GM18498 (cell line): ENCODE measurements at regions not wholly inside any gene's neighbourhood (a gene's known extent, or its start where the extent isn't known, plus 50 kb on each side); places are given as distances from the start of the nearest gene placed in this dataset.

Experiments
- ATAC-seq: cut with Tn5 transposase; IDR thresholded peaks from one replicate; pipeline ENCODE4 v1.9.1; 2021; ENCODE audit warnings: mild to moderate bottlenecking, moderate library complexity; ENCODE audit not compliant: unreplicated experiment

- no peak for ATAC-seq
Observed at GRCh38 chr11:26076233-26076990, 255.5 kb upstream of the ANO3 start.

GRCh38 chr11:26078231-26078821, 253.6 kb upstream of the ANO3 start:
- peak; percentile 73 for ATAC-seq

GRCh38 chr11:26084313-26084712, 247.6 kb upstream of the ANO3 start:
- no peak for ATAC-seq

GRCh38 chr11:26086028-26086427, 245.9 kb upstream of the ANO3 start:
- no peak for ATAC-seq

GRCh38 chr11:26087120-26087935, 244.6 kb upstream of the ANO3 start:
- peak; percentile 93 for ATAC-seq

GRCh38 chr11:26088391-26088790, 243.5 kb upstream of the ANO3 start:
- no peak for ATAC-seq

- ATAC-seq = no peak
Observed at GRCh38 chr11:26090651-26091050, 241.3 kb upstream of the ANO3 start.

- ATAC-seq = no peak
Observed at GRCh38 chr11:26093206-26093605, 238.7 kb upstream of the ANO3 start.

- ATAC-seq = no peak
Observed at GRCh38 chr11:26095340-26095739, 236.6 kb upstream of the ANO3 start.

GRCh38 chr11:26096451-26096850, 235.5 kb upstream of the ANO3 start:
- ATAC-seq = no peak

GRCh38 chr11:26102325-26102724, 229.6 kb upstream of the ANO3 start:
- no peak for ATAC-seq

GRCh38 chr11:26105762-26106423, 226.0 kb upstream of the ANO3 start:
- no peak for ATAC-seq

- ATAC-seq = no peak
Observed at GRCh38 chr11:26106726-26107125, 225.2 kb upstream of the ANO3 start.

- ATAC-seq = no peak
Observed at GRCh38 chr11:26109658-26110368, 222.1 kb upstream of the ANO3 start.

GRCh38 chr11:26112264-26112663, 219.7 kb upstream of the ANO3 start:
- no peak for ATAC-seq

GRCh38 chr11:26121466-26121865, 210.5 kb upstream of the ANO3 start:
- no peak for ATAC-seq

GRCh38 chr11:26126741-26127140, 205.2 kb upstream of the ANO3 start:
- no peak for ATAC-seq

GRCh38 chr11:26127336-26127735, 204.6 kb upstream of the ANO3 start:
- no peak for ATAC-seq

GRCh38 chr11:26131406-26131805, 200.5 kb upstream of the ANO3 start:
- no peak for ATAC-seq

GRCh38 chr11:26134053-26134452, 197.9 kb upstream of the ANO3 start:
- ATAC-seq = no peak
